ENCODE measurements at regions not wholly inside any gene's neighbourhood (a gene's known extent, or its start where the extent isn't known, plus 50 kb on each side); places are given as distances from the start of the nearest gene placed in this dataset.

GRCh38 chr13:39847336-39847735 is 191.9 kb downstream of the COG6 start:
- no peak for DNase-seq (ENCODE audit: low read depth in 4 of 6, low spot score in 6 of 6)
- no peak overlapping the region for H3K4me3 ChIP-seq (ENCODE audit: low read depth, low read length)
- H3K9me3 ChIP-seq (ENCODE audit: control insufficient read depth, insufficient read depth, low read length) = no peaks in the 10 kb centered on the region
- H3K36me3 ChIP-seq (ENCODE audit: control insufficient read depth, insufficient read depth, low read length) = no peaks in the 10 kb centered on the region
- H3K27me3 ChIP-seq (ENCODE audit: control insufficient read depth, insufficient read depth, low read length) = no peaks in the 10 kb centered on the region
- no peak overlapping the region for H3K27ac ChIP-seq (ENCODE audit: low read depth, low read length)
- no CpG with 5 or more reads among the region's 3 CpGs for WGBS (ENCODE audit: insufficient coverage)
- no peaks in the 10 kb centered on the region for H3K4me1 ChIP-seq (ENCODE audit: control insufficient read depth, insufficient read depth, low read length)

- DNase-seq (ENCODE audit: low read depth in 4 of 6, low spot score in 6 of 6) = no peak
- no peaks in the 10 kb centered on the region for H3K36me3 ChIP-seq (ENCODE audit: control insufficient read depth, insufficient read depth, low read length)
- 93% methylated on average over 4 of the region's 4 CpGs for WGBS (ENCODE audit: insufficient coverage)
- no peak overlapping the region for H3K4me3 ChIP-seq (ENCODE audit: low read depth, low read length)
- H3K27ac ChIP-seq (ENCODE audit: low read depth, low read length) = no peak overlapping the region
- H3K4me1 ChIP-seq (ENCODE audit: control insufficient read depth, insufficient read depth, low read length) = no peaks in the 10 kb centered on the region
- H3K9me3 ChIP-seq (ENCODE audit: control insufficient read depth, insufficient read depth, low read length) = no peaks in the 10 kb centered on the region
- no peaks in the 10 kb centered on the region for H3K27me3 ChIP-seq (ENCODE audit: control insufficient read depth, insufficient read depth, low read length)
Measured at GRCh38 chr13:39855236-39855635, 199.8 kb downstream of the COG6 start.

DNA sequence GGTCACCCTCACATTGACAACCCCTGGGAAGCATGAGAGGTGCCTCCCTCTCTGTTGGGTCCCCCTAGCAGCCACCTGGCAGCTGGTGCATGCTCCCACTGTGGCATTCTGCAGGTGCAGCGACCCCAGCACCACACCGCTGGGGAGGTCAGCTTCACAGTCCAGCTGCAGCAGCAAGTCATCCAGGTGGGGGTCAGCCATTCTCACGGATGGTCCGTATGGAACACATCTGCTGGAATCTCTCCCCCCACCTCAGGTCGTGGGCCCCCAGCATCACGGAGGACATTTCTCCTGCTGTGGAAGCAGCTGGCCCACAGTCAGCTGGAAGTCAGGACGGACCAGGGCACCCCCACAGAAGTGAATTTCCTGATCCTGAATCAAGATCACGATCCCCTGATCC is 201.3 kb downstream of the COG6 start:
- Histone ChIP-seq H3K4me3 (ENCODE audit: low read depth, low read length) (no peak overlapping the region), H3K36me3 (ENCODE audit: control insufficient read depth, insufficient read depth, low read length) (no peaks in the 10 kb centered on the region), H3K27ac (ENCODE audit: low read depth, low read length) (no peak overlapping the region), H3K4me1 (ENCODE audit: control insufficient read depth, insufficient read depth, low read length) (no peaks in the 10 kb centered on the region), H3K27me3 (ENCODE audit: control insufficient read depth, insufficient read depth, low read length) (no peaks in the 10 kb centered on the region), H3K9me3 (ENCODE audit: control insufficient read depth, insufficient read depth, low read length) (no peaks in the 10 kb centered on the region)
- DNase-seq (ENCODE audit: low read depth in 4 of 6, low spot score in 6 of 6) = no peak
- 98% methylated on average over 5 of the region's 8 CpGs for WGBS (ENCODE audit: insufficient coverage)

DNA sequence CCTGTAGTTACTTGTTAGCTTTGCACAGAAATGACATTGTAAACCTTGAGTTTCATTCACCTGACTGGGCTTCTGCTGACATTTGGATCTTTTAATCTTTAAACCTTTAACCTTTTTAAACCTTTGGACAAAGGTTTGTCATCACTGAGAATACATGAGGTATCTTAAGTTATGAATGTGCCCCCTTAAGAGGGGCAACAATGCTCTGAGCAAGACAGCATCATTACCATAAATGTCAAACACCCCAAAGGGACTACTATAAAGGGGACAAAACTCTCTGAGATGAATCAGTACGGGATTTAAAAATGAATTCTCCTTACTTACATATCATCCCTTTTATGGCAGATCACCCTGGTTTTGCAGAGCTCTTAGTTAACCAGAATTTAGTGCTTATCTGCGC is 203.3 kb downstream of the COG6 start:
- Histone ChIP-seq H3K27ac (ENCODE audit: low read depth, low read length) (no peak overlapping the region), H3K4me1 (ENCODE audit: control insufficient read depth, insufficient read depth, low read length) (no peaks in the 10 kb centered on the region), H3K27me3 (ENCODE audit: control insufficient read depth, insufficient read depth, low read length) (no peaks in the 10 kb centered on the region), H3K36me3 (ENCODE audit: control insufficient read depth, insufficient read depth, low read length) (no peaks in the 10 kb centered on the region), H3K4me3 (ENCODE audit: low read depth, low read length) (no peak overlapping the region), H3K9me3 (ENCODE audit: control insufficient read depth, insufficient read depth, low read length) (no peaks in the 10 kb centered on the region)
- 86% methylated on average over 1 of the region's 2 CpGs for WGBS (ENCODE audit: insufficient coverage)
- no peak for DNase-seq (ENCODE audit: low read depth in 4 of 6, low spot score in 6 of 6)

- peak in 1 of 6 donors; percentile 44 for DNase-seq (ENCODE audit: low read depth in 4 of 6, low spot score in 6 of 6)
- Histone ChIP-seq H3K4me3 (ENCODE audit: low read depth, low read length) (no peak overlapping the region), H3K9me3 (ENCODE audit: control insufficient read depth, insufficient read depth, low read length) (no peaks in the 10 kb centered on the region), H3K27me3 (ENCODE audit: control insufficient read depth, insufficient read depth, low read length) (no peaks in the 10 kb centered on the region), H3K4me1 (ENCODE audit: control insufficient read depth, insufficient read depth, low read length) (no peaks in the 10 kb centered on the region), H3K36me3 (ENCODE audit: control insufficient read depth, insufficient read depth, low read length) (no peaks in the 10 kb centered on the region), H3K27ac (ENCODE audit: low read depth, low read length) (no peak overlapping the region)
- WGBS (ENCODE audit: insufficient coverage) = no CpG with 5 or more reads among the region's 3 CpGs
Measured at GRCh38 chr13:39859898-39860297, 204.4 kb downstream of the COG6 start.

GRCh38 chr13:39862900-39863299 is 207.4 kb downstream of the COG6 start:
- no peaks in the 10 kb centered on the region for H3K27me3 ChIP-seq (ENCODE audit: control insufficient read depth, insufficient read depth, low read length)
- H3K4me1 ChIP-seq (ENCODE audit: control insufficient read depth, insufficient read depth, low read length) = no peaks in the 10 kb centered on the region
- WGBS (ENCODE audit: insufficient coverage) = 100% methylated on average over 1 of the region's 2 CpGs
- no peaks in the 10 kb centered on the region for H3K9me3 ChIP-seq (ENCODE audit: control insufficient read depth, insufficient read depth, low read length)
- no peak overlapping the region for H3K27ac ChIP-seq (ENCODE audit: low read depth, low read length)
- H3K4me3 ChIP-seq (ENCODE audit: low read depth, low read length) = no peak overlapping the region
- no peak for DNase-seq (ENCODE audit: low read depth in 4 of 6, low spot score in 6 of 6)
- H3K36me3 ChIP-seq (ENCODE audit: control insufficient read depth, insufficient read depth, low read length) = no peaks in the 10 kb centered on the region

GRCh38 chr13:39864221-39864620 is 208.8 kb downstream of the COG6 start:
- H3K4me3 ChIP-seq (ENCODE audit: low read depth, low read length) = no peak overlapping the region
- no peak overlapping the region for H3K27ac ChIP-seq (ENCODE audit: low read depth, low read length)
- H3K9me3 ChIP-seq (ENCODE audit: control insufficient read depth, insufficient read depth, low read length) = no peaks in the 10 kb centered on the region
- 86% methylated on average over 5 of the region's 5 CpGs for WGBS (ENCODE audit: insufficient coverage)
- H3K4me1 ChIP-seq (ENCODE audit: control insufficient read depth, insufficient read depth, low read length) = no peaks in the 10 kb centered on the region
- DNase-seq (ENCODE audit: low read depth in 4 of 6, low spot score in 6 of 6) = no peak
- H3K36me3 ChIP-seq (ENCODE audit: control insufficient read depth, insufficient read depth, low read length) = no peaks in the 10 kb centered on the region
- H3K27me3 ChIP-seq (ENCODE audit: control insufficient read depth, insufficient read depth, low read length) = no peaks in the 10 kb centered on the region

DNA sequence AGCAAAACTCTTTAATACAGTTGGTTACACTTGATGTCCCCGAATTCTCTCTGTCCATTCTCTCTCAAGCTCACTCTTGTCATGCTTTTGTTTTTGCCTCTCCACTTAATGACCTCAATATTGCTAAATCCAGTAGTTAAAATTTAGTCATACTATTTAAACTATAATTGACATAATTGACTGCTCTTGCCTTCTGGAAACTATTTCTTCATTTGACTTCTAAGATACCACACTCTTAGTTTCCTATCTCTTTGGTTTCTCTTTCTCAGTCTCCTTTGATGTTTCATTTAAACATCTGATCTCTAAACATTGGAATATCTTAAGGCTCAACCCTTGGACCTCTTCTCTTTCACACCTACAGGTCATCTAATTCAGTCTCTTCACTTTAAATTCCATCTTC is 211.3 kb downstream of the COG6 start:
- Histone ChIP-seq H3K36me3 (ENCODE audit: control insufficient read depth, insufficient read depth, low read length) (no peaks in the 10 kb centered on the region), H3K4me3 (ENCODE audit: low read depth, low read length) (no peak overlapping the region), H3K4me1 (ENCODE audit: control insufficient read depth, insufficient read depth, low read length) (no peaks in the 10 kb centered on the region), H3K9me3 (ENCODE audit: control insufficient read depth, insufficient read depth, low read length) (no peaks in the 10 kb centered on the region), H3K27ac (ENCODE audit: low read depth, low read length) (no peak overlapping the region), H3K27me3 (ENCODE audit: control insufficient read depth, insufficient read depth, low read length) (no peaks in the 10 kb centered on the region)
- no CpG with 5 or more reads among the region's 1 CpG for WGBS (ENCODE audit: insufficient coverage)
- DNase-seq (ENCODE audit: low read depth in 4 of 6, low spot score in 6 of 6) = no peak

GRCh38 chr13:39867807-39868206 is 212.3 kb downstream of the COG6 start:
- Histone ChIP-seq H3K4me1 (ENCODE audit: control insufficient read depth, insufficient read depth, low read length) (no peaks in the 10 kb centered on the region), H3K36me3 (ENCODE audit: control insufficient read depth, insufficient read depth, low read length) (no peaks in the 10 kb centered on the region), H3K9me3 (ENCODE audit: control insufficient read depth, insufficient read depth, low read length) (no peaks in the 10 kb centered on the region), H3K27ac (ENCODE audit: low read depth, low read length) (no peak overlapping the region), H3K27me3 (ENCODE audit: control insufficient read depth, insufficient read depth, low read length) (no peaks in the 10 kb centered on the region), H3K4me3 (ENCODE audit: low read depth, low read length) (no peak overlapping the region)
- DNase-seq (ENCODE audit: low read depth in 4 of 6, low spot score in 6 of 6) = no peak
- WGBS (ENCODE audit: insufficient coverage) = 79% methylated on average over 2 of the region's 2 CpGs

DNA sequence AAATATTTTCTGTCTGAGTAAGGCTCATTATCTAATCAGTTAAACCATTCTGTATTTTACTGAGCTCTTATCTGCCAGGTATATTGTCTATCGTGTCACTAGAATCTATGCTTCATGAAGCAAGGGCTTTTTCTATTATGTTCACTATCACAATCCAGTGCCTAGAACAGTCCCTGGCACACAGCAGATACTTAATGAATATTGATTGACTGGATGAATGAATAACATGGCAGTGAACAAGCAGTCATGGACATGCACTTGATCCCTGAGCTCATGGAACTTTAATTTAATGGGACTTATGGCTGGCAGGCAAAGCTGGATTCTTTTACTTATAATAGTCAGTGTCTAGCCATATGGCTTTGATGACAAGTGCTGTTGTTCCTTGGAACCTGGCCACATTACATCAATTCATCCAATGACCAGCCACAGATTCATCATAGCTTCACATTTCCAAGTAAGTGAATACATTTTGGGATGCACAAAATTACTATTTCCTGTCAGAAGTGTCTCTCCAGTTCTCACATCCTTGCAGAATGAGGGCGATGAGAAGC is 214.8 kb downstream of the COG6 start:
- peak in 1 of 6 donors; percentile 43 for DNase-seq (ENCODE audit: low read depth in 4 of 6, low spot score in 6 of 6)
- Histone ChIP-seq H3K27ac (ENCODE audit: low read depth, low read length) (no peak overlapping the region), H3K9me3 (ENCODE audit: control insufficient read depth, insufficient read depth, low read length) (no peaks in the 10 kb centered on the region), H3K27me3 (ENCODE audit: control insufficient read depth, insufficient read depth, low read length) (no peaks in the 10 kb centered on the region), H3K4me3 (ENCODE audit: low read depth, low read length) (no peak overlapping the region), H3K4me1 (ENCODE audit: control insufficient read depth, insufficient read depth, low read length) (peaks cover under 1% of the 10 kb centered on the region), H3K36me3 (ENCODE audit: control insufficient read depth, insufficient read depth, low read length) (no peaks in the 10 kb centered on the region)
- WGBS (ENCODE audit: insufficient coverage) = 80% methylated on average over 1 of the region's 2 CpGs
